ENCODE measurements at regions not wholly inside any gene's neighbourhood (a gene's known extent, or its start where the extent isn't known, plus 50 kb on each side); places are given as distances from the start of the nearest gene placed in this dataset.

DNA sequence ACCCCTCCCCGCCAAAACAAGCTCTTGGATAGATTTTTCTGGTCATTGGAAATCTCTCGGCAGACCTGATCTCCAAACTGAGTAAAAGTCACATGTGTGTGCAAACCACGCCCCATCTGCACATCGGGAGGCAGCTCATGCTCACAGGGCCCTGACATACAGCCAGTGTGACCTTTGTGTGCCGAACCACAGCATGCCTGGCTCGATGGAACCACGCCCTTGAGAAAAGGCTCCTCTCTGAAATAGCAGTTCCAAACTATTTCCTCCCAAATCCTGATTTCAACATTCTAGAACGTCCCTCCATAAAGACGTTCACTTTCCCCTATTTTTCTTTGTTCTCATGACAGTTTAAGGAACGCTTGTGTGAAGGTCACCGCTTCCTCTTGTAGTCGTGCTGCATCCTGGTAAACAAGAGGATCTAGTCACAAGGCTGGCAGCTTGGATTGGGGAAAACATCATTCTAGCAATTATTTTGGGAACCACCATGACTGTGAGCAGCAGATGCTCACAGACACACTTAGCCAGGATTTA is 59.3 kb upstream of the MAP4K4 start:
- TF ChIP-seq CTCF (IDR thresholded peaks at IDR 0.05) (no peak), POLR2A (IDR thresholded peaks at IDR 0.05) (no peak)
